ENCODE measurements at regions not wholly inside any gene's neighbourhood (a gene's known extent, or its start where the extent isn't known, plus 50 kb on each side); places are given as distances from the start of the nearest gene placed in this dataset.
"Not testable (repeated sequence)": the region's sequence is repeated elsewhere in the genome, so short reads cannot be mapped to it uniquely, and the experiment has no call there.

- not testable (repeated sequence) for TF ChIP-seq CTCF, POLR2A (IDR thresholded peaks at IDR 0.05)
Observed at GRCh38 chr13:80871971-80872370, 531.0 kb upstream of the SPRY2 start.
